MM.1S (cell line): ENCODE measurements at regions not wholly inside any gene's neighbourhood (a gene's known extent, or its start where the extent isn't known, plus 50 kb on each side); places are given as distances from the start of the nearest gene placed in this dataset.

Experiments
- DNase-seq: peaks from one replicate; pipeline ENCODE4 v3.0.0-alpha.2; 2015
- H2AFZ ChIP-seq: fragments of 300-600 bp; sonication (generic); 2 replicates; pipeline ENCODE4 v1.6.0; 2016; ENCODE audit warnings: antibody characterized with exemption, low read length
- H3F3A ChIP-seq: fragments of 300-600 bp; sonication (generic); 2 replicates; pipeline ENCODE4 v1.6.1; 2016; ENCODE audit warnings: mild to moderate bottlenecking, antibody characterized with exemption, low read length, moderate library complexity, mixed read lengths; ENCODE audit not compliant: insufficient read depth
- H3K27ac ChIP-seq: fragments of 300-600 bp; sonication (generic); 2 replicates; pipeline ENCODE4 v1.5.1; 2016; ENCODE audit warnings: mild to moderate bottlenecking, low read length
- H3K27me3 ChIP-seq: fragments of 300-600 bp; sonication (generic); replicated peaks from 2 replicates; pipeline ENCODE4 v1.6.0; 2016; ENCODE audit warnings: low read length; ENCODE audit not compliant: insufficient read depth
- H3K36me3 ChIP-seq: fragments of 300-600 bp; sonication (generic); replicated peaks from 2 replicates; pipeline ENCODE4 v1.6.1; 2016; ENCODE audit warnings: mild to moderate bottlenecking, low read length, mixed read lengths; ENCODE audit not compliant: insufficient read depth
- H3K4me1 ChIP-seq: fragments of 300-600 bp; sonication (generic); 2 replicates; pipeline ENCODE4 v1.6.1; 2016; ENCODE audit warnings: low read length, mixed read lengths
- H3K4me2 ChIP-seq: fragments of 300-600 bp; sonication (generic); 2 replicates; pipeline ENCODE4 v1.6.0; 2016; ENCODE audit warnings: low read depth, low read length
- H3K4me3 ChIP-seq: fragments of 300-600 bp; sonication (generic); 2 replicates; pipeline ENCODE4 v1.5.1; 2016; ENCODE audit warnings: low read length, mixed read lengths
- H3K79me2 ChIP-seq: fragments of 300-600 bp; sonication (generic); 2 replicates; pipeline ENCODE4 v1.6.1; 2016; ENCODE audit warnings: mixed run types, low read length, mixed read lengths
- H3K9ac ChIP-seq: fragments of 300-600 bp; sonication (generic); 2 replicates; pipeline ENCODE4 v1.6.1; 2016; ENCODE audit warnings: low read length, mixed read lengths
- H3K9me2 ChIP-seq: fragments of 300-600 bp; sonication (generic); replicated peaks from 2 replicates; pipeline ENCODE4 v1.6.1; 2016; ENCODE audit warnings: mild to moderate bottlenecking, low read length, mixed read lengths; ENCODE audit not compliant: insufficient read depth
- H3K9me3 ChIP-seq: fragments of 300-600 bp; sonication (generic); replicated peaks from 2 replicates; pipeline ENCODE4 v1.6.1; 2016; ENCODE audit warnings: mild to moderate bottlenecking, low read length, mixed read lengths; ENCODE audit not compliant: insufficient read depth
- H4K20me1 ChIP-seq: fragments of 300-600 bp; sonication (generic); 2 replicates; pipeline ENCODE4 v1.6.1; 2016; ENCODE audit warnings: mild to moderate bottlenecking, low read length, moderate library complexity, mixed read lengths; ENCODE audit not compliant: insufficient read depth
- CTCF ChIP-seq: fragments of 300-600 bp; sonication (generic); IDR thresholded peaks from 2 replicates; pipeline ENCODE4 v1.5.1; 2016; ENCODE audit warnings: antibody characterized with exemption, low read length, mixed read lengths
- EZH2 ChIP-seq: fragments of 300-600 bp; sonication (generic); optimal IDR thresholded peaks from 2 replicates; pipeline ENCODE3; 2017; ENCODE audit warnings: low read depth, mild to moderate bottlenecking, antibody characterized with exemption, low read length, mixed read lengths
- EZH2phosphoT487 ChIP-seq: fragments of 300-600 bp; sonication (generic); IDR thresholded peaks from 2 replicates; pipeline ENCODE4 v1.6.1; 2018; ENCODE audit warnings: antibody characterized with exemption, low read length

- no peak overlapping the region for H2AFZ ChIP-seq
- no peak for DNase-seq
- H3K9ac ChIP-seq, result no peak overlapping the region
- no peaks in the 10 kb centered on the region for H3K9me3 ChIP-seq
- H3K4me3 ChIP-seq, result no peak overlapping the region
- H3K79me2 ChIP-seq, result no peaks in the 10 kb centered on the region
- H3K27ac ChIP-seq, result no peak overlapping the region
- TF ChIP-seq EZH2phosphoT487 (no peak), EZH2 (no peak), CTCF (no peak)
- H3K4me1 ChIP-seq, result no peaks in the 10 kb centered on the region
- H3K9me2 ChIP-seq, result no peaks in the 10 kb centered on the region
- no peaks in the 10 kb centered on the region for H4K20me1 ChIP-seq
- H3F3A ChIP-seq, result no peaks in the 10 kb centered on the region
- no peak overlapping the region for H3K4me2 ChIP-seq
- no peaks in the 10 kb centered on the region for H3K27me3 ChIP-seq
- no peaks in the 10 kb centered on the region for H3K36me3 ChIP-seq
These were observed 135.8 kb upstream of the VRK1 start for GRCh38 chr14:96661244-96661969.

GRCh38 chr14:96662116-96662970 is 134.8 kb upstream of the VRK1 start:
- no peak for DNase-seq
- Histone ChIP-seq H3K9me3 (no peaks in the 10 kb centered on the region), H3K4me2 (no peak overlapping the region), H3K9ac (no peak overlapping the region), H3K9me2 (no peaks in the 10 kb centered on the region), H4K20me1 (no peaks in the 10 kb centered on the region), H3K27ac (no peak overlapping the region), H3K79me2 (no peaks in the 10 kb centered on the region), H3F3A (no peaks in the 10 kb centered on the region), H3K27me3 (no peaks in the 10 kb centered on the region), H3K36me3 (no peaks in the 10 kb centered on the region), H3K4me3 (no peak overlapping the region), H2AFZ (no peak overlapping the region), H3K4me1 (no peaks in the 10 kb centered on the region)
- TF ChIP-seq CTCF, result no peak

- no peak overlapping the region for H3K4me3 ChIP-seq
- no peaks in the 10 kb centered on the region for H3K79me2 ChIP-seq
- H3K9ac ChIP-seq, result no peak overlapping the region
- no peaks in the 10 kb centered on the region for H3K9me3 ChIP-seq
- no peaks in the 10 kb centered on the region for H4K20me1 ChIP-seq
- H3K36me3 ChIP-seq, result no peaks in the 10 kb centered on the region
- no peaks in the 10 kb centered on the region for H3K9me2 ChIP-seq
- no peak overlapping the region for H2AFZ ChIP-seq
- TF ChIP-seq EZH2phosphoT487 (no peak), EZH2 (no peak), CTCF (no peak)
- H3F3A ChIP-seq, result no peaks in the 10 kb centered on the region
- no peaks in the 10 kb centered on the region for H3K27me3 ChIP-seq
- H3K4me1 ChIP-seq, result no peaks in the 10 kb centered on the region
- H3K27ac ChIP-seq, result no peak overlapping the region
- no peak for DNase-seq
- H3K4me2 ChIP-seq, result no peak overlapping the region
These were observed 134.1 kb upstream of the VRK1 start for GRCh38 chr14:96663076-96663475.
